ENCODE measurements at regions not wholly inside any gene's neighbourhood (a gene's known extent, or its start where the extent isn't known, plus 50 kb on each side); places are given as distances from the start of the nearest gene placed in this dataset.

- no peaks in the 10 kb centered on the region for H3K27me3 ChIP-seq (ENCODE audit: control insufficient read depth in 1 of 2, insufficient read depth in 2 of 2, low read length in 2 of 2)
- H3K27ac ChIP-seq (ENCODE audit: low read depth in 2 of 2, low read length in 1 of 2) = no peak overlapping the region
- WGBS, 2 donors = 94 to 96% methylated on average over 14 to 15 of the region's 15 CpGs
- no peak overlapping the region for H3K4me3 ChIP-seq (ENCODE audit: low read depth in 1 of 2, low read length in 2 of 2)
- no peaks in the 10 kb centered on the region for H3K9me3 ChIP-seq (ENCODE audit: control insufficient read depth in 2 of 2, insufficient read depth in 1 of 2, low read depth in 1 of 2, low read length in 1 of 2)
- H3K36me3 ChIP-seq (ENCODE audit: control insufficient read depth in 2 of 2, insufficient read depth in 2 of 2, low read length in 1 of 2) = no peaks in the 10 kb centered on the region
- no peaks in the 10 kb centered on the region for H3K4me1 ChIP-seq (ENCODE audit: control insufficient read depth in 2 of 2, insufficient read depth in 2 of 2, low read length in 1 of 2)
These were observed 221.8 kb upstream of the ATP6AP2 start for GRCh38 chrX:40358994-40359393.

GRCh38 chrX:40349251-40349650 is 231.5 kb upstream of the ATP6AP2 start:
- H3K4me1 ChIP-seq (ENCODE audit: control insufficient read depth in 2 of 2, insufficient read depth in 2 of 2, low read length in 1 of 2) = no peaks in the 10 kb centered on the region
- no peaks in the 10 kb centered on the region for H3K36me3 ChIP-seq (ENCODE audit: control insufficient read depth in 2 of 2, insufficient read depth in 2 of 2, low read length in 1 of 2)
- no peaks in the 10 kb centered on the region for H3K27me3 ChIP-seq (ENCODE audit: control insufficient read depth in 1 of 2, insufficient read depth in 2 of 2, low read length in 2 of 2)
- no peak overlapping the region for H3K27ac ChIP-seq (ENCODE audit: low read depth in 2 of 2, low read length in 1 of 2)
- no peak overlapping the region for H3K4me3 ChIP-seq (ENCODE audit: low read depth in 1 of 2, low read length in 2 of 2)
- 63 to 77% methylated on average over 2 of the region's 2 CpGs for WGBS, 2 donors
- H3K9me3 ChIP-seq (ENCODE audit: control insufficient read depth in 2 of 2, insufficient read depth in 1 of 2, low read depth in 1 of 2, low read length in 1 of 2) = no peaks in the 10 kb centered on the region

- 67 to 90% methylated on average over 1 of the region's 1 CpG for WGBS, 2 donors
- Histone ChIP-seq H3K4me3 (ENCODE audit: low read depth in 1 of 2, low read length in 2 of 2) (no peak overlapping the region), H3K27me3 (ENCODE audit: control insufficient read depth in 1 of 2, insufficient read depth in 2 of 2, low read length in 2 of 2) (no peaks in the 10 kb centered on the region), H3K4me1 (ENCODE audit: control insufficient read depth in 2 of 2, insufficient read depth in 2 of 2, low read length in 1 of 2) (no peaks in the 10 kb centered on the region), H3K9me3 (ENCODE audit: control insufficient read depth in 2 of 2, insufficient read depth in 1 of 2, low read depth in 1 of 2, low read length in 1 of 2) (no peaks in the 10 kb centered on the region), H3K36me3 (ENCODE audit: control insufficient read depth in 2 of 2, insufficient read depth in 2 of 2, low read length in 1 of 2) (no peaks in the 10 kb centered on the region), H3K27ac (ENCODE audit: low read depth in 2 of 2, low read length in 1 of 2) (no peak overlapping the region)
These were observed 234.4 kb upstream of the ATP6AP2 start for GRCh38 chrX:40346379-40346778.

GRCh38 chrX:40343319-40343718 is 237.5 kb upstream of the ATP6AP2 start:
- Histone ChIP-seq H3K4me3 (ENCODE audit: low read depth in 1 of 2, low read length in 2 of 2) (no peak overlapping the region), H3K27ac (ENCODE audit: low read depth in 2 of 2, low read length in 1 of 2) (no peak overlapping the region), H3K27me3 (ENCODE audit: control insufficient read depth in 1 of 2, insufficient read depth in 2 of 2, low read length in 2 of 2) (no peaks in the 10 kb centered on the region), H3K36me3 (ENCODE audit: control insufficient read depth in 2 of 2, insufficient read depth in 2 of 2, low read length in 1 of 2) (no peaks in the 10 kb centered on the region), H3K4me1 (ENCODE audit: control insufficient read depth in 2 of 2, insufficient read depth in 2 of 2, low read length in 1 of 2) (no peaks in the 10 kb centered on the region), H3K9me3 (ENCODE audit: control insufficient read depth in 2 of 2, insufficient read depth in 1 of 2, low read depth in 1 of 2, low read length in 1 of 2) (no peaks in the 10 kb centered on the region)
- 86 to 91% methylated on average over 12 of the region's 12 CpGs for WGBS, 2 donors

GRCh38 chrX:40340116-40340515 is 240.7 kb upstream of the ATP6AP2 start:
- H3K27me3 ChIP-seq (ENCODE audit: control insufficient read depth in 1 of 2, insufficient read depth in 2 of 2, low read length in 2 of 2) = no peaks in the 10 kb centered on the region
- WGBS, 2 donors = 43 to 71% methylated on average over 1 of the region's 1 CpG

GRCh38 chrX:40333344-40333743 is 235.6 kb upstream of the BCOR start:
- H3K4me1 ChIP-seq (ENCODE audit: control insufficient read depth in 2 of 2, insufficient read depth in 2 of 2, low read length in 1 of 2) = no peaks in the 10 kb centered on the region
- no peak overlapping the region for H3K27ac ChIP-seq (ENCODE audit: low read depth in 2 of 2, low read length in 1 of 2)
- WGBS, 2 donors = 71 to 90% methylated on average over 3 of the region's 3 CpGs
- H3K4me3 ChIP-seq (ENCODE audit: low read depth in 1 of 2, low read length in 2 of 2) = no peak overlapping the region
- no peaks in the 10 kb centered on the region for H3K9me3 ChIP-seq (ENCODE audit: control insufficient read depth in 2 of 2, insufficient read depth in 1 of 2, low read depth in 1 of 2, low read length in 1 of 2)
- no peaks in the 10 kb centered on the region for H3K27me3 ChIP-seq (ENCODE audit: control insufficient read depth in 1 of 2, insufficient read depth in 2 of 2, low read length in 2 of 2)
- H3K36me3 ChIP-seq (ENCODE audit: control insufficient read depth in 2 of 2, insufficient read depth in 2 of 2, low read length in 1 of 2) = no peaks in the 10 kb centered on the region

More at GRCh38 chrX:40340116-40340515, 240.7 kb upstream of the ATP6AP2 start:
- Histone ChIP-seq H3K4me3 (ENCODE audit: low read depth in 1 of 2, low read length in 2 of 2) (no peak overlapping the region), H3K9me3 (ENCODE audit: control insufficient read depth in 2 of 2, insufficient read depth in 1 of 2, low read depth in 1 of 2, low read length in 1 of 2) (no peaks in the 10 kb centered on the region), H3K36me3 (ENCODE audit: control insufficient read depth in 2 of 2, insufficient read depth in 2 of 2, low read length in 1 of 2) (no peaks in the 10 kb centered on the region), H3K27ac (ENCODE audit: low read depth in 2 of 2, low read length in 1 of 2) (no peak overlapping the region), H3K4me1 (ENCODE audit: control insufficient read depth in 2 of 2, insufficient read depth in 2 of 2, low read length in 1 of 2) (no peaks in the 10 kb centered on the region)

- no peaks in the 10 kb centered on the region for H3K9me3 ChIP-seq (ENCODE audit: control insufficient read depth in 2 of 2, insufficient read depth in 1 of 2, low read depth in 1 of 2, low read length in 1 of 2)
- H3K27me3 ChIP-seq (ENCODE audit: control insufficient read depth in 1 of 2, insufficient read depth in 2 of 2, low read length in 2 of 2) = no peaks in the 10 kb centered on the region
- no peaks in the 10 kb centered on the region for H3K4me1 ChIP-seq (ENCODE audit: control insufficient read depth in 2 of 2, insufficient read depth in 2 of 2, low read length in 1 of 2)
- H3K4me3 ChIP-seq (ENCODE audit: low read depth in 1 of 2, low read length in 2 of 2) = no peak overlapping the region
- no peak overlapping the region for H3K27ac ChIP-seq (ENCODE audit: low read depth in 2 of 2, low read length in 1 of 2)
- no peaks in the 10 kb centered on the region for H3K36me3 ChIP-seq (ENCODE audit: control insufficient read depth in 2 of 2, insufficient read depth in 2 of 2, low read length in 1 of 2)
- WGBS, 2 donors = 78 to 79% methylated on average over 5 of the region's 5 CpGs
These were observed 234.0 kb upstream of the BCOR start for GRCh38 chrX:40331762-40332161.

GRCh38 chrX:40331353-40331752 is 233.6 kb upstream of the BCOR start:
- H3K4me3 ChIP-seq (ENCODE audit: low read depth in 1 of 2, low read length in 2 of 2) = no peak overlapping the region
- H3K4me1 ChIP-seq (ENCODE audit: control insufficient read depth in 2 of 2, insufficient read depth in 2 of 2, low read length in 1 of 2) = no peaks in the 10 kb centered on the region
- no peaks in the 10 kb centered on the region for H3K9me3 ChIP-seq (ENCODE audit: control insufficient read depth in 2 of 2, insufficient read depth in 1 of 2, low read depth in 1 of 2, low read length in 1 of 2)
- 83 to 91% methylated on average over 5 of the region's 5 CpGs for WGBS, 2 donors
- H3K27ac ChIP-seq (ENCODE audit: low read depth in 2 of 2, low read length in 1 of 2) = no peak overlapping the region
- no peaks in the 10 kb centered on the region for H3K36me3 ChIP-seq (ENCODE audit: control insufficient read depth in 2 of 2, insufficient read depth in 2 of 2, low read length in 1 of 2)
- peaks cover 0 to 2% of the 10 kb centered on the region in 2 donors for H3K27me3 ChIP-seq (ENCODE audit: control insufficient read depth in 1 of 2, insufficient read depth in 2 of 2, low read length in 2 of 2)

GRCh38 chrX:40329616-40330015 is 231.9 kb upstream of the BCOR start:
- Histone ChIP-seq H3K27ac (ENCODE audit: low read depth in 2 of 2, low read length in 1 of 2) (no peak overlapping the region), H3K36me3 (ENCODE audit: control insufficient read depth in 2 of 2, insufficient read depth in 2 of 2, low read length in 1 of 2) (no peaks in the 10 kb centered on the region), H3K9me3 (ENCODE audit: control insufficient read depth in 2 of 2, insufficient read depth in 1 of 2, low read depth in 1 of 2, low read length in 1 of 2) (no peaks in the 10 kb centered on the region), H3K4me1 (ENCODE audit: control insufficient read depth in 2 of 2, insufficient read depth in 2 of 2, low read length in 1 of 2) (no peaks in the 10 kb centered on the region), H3K27me3 (ENCODE audit: control insufficient read depth in 1 of 2, insufficient read depth in 2 of 2, low read length in 2 of 2) (peaks cover 0 to 3% of the 10 kb centered on the region in 2 donors), H3K4me3 (ENCODE audit: low read depth in 1 of 2, low read length in 2 of 2) (no peak overlapping the region)
- 81 to 93% methylated on average over 2 of the region's 2 CpGs for WGBS, 2 donors

- WGBS, 2 donors = 86 to 100% methylated on average over 1 of the region's 1 CpG
- Histone ChIP-seq H3K4me1 (ENCODE audit: control insufficient read depth in 2 of 2, insufficient read depth in 2 of 2, low read length in 1 of 2) (no peaks in the 10 kb centered on the region), H3K27ac (ENCODE audit: low read depth in 2 of 2, low read length in 1 of 2) (no peak overlapping the region), H3K27me3 (ENCODE audit: control insufficient read depth in 1 of 2, insufficient read depth in 2 of 2, low read length in 2 of 2) (peaks cover 0 to 3% of the 10 kb centered on the region in 2 donors), H3K9me3 (ENCODE audit: control insufficient read depth in 2 of 2, insufficient read depth in 1 of 2, low read depth in 1 of 2, low read length in 1 of 2) (no peaks in the 10 kb centered on the region), H3K4me3 (ENCODE audit: low read depth in 1 of 2, low read length in 2 of 2) (no peak overlapping the region), H3K36me3 (ENCODE audit: control insufficient read depth in 2 of 2, insufficient read depth in 2 of 2, low read length in 1 of 2) (no peaks in the 10 kb centered on the region)
These were observed 229.3 kb upstream of the BCOR start for GRCh38 chrX:40327085-40327484.

Data from esophagus (tissue), 2 donors.